ENCODE measurements at regions not wholly inside any gene's neighbourhood (a gene's known extent, or its start where the extent isn't known, plus 50 kb on each side); places are given as distances from the start of the nearest gene placed in this dataset.

DNA sequence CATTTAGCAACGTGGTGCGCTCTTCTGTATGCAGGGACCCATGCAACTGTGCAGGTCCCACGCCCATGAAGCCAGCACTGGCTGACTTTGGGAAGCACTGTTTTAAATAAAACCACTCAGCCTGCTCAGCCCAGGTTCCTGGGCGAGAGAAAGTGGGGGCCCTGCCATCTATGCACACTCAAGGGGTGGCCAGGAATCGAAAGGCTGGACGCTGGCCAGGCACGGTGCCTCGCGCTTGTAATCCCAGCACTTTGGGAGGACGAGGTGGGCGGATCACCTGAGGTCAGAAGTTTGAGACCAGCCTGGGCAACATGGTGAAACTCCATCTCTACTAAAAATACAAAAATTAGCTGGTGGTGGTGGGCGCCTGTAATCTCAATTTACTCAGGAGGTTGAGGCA is 179.9 kb upstream of the TBX3 start:
- no peak for TF ChIP-seq GATA2 (IDR thresholded peaks at IDR 0.05; ENCODE audit: low read depth, low read length)
- TF ChIP-seq GATA3 (IDR thresholded peaks at IDR 0.05; ENCODE audit: low read depth, low read length) = no peak
